Right renal pelvis (tissue), 4 donors: ENCODE measurements at regions not wholly inside any gene's neighbourhood (a gene's known extent, or its start where the extent isn't known, plus 50 kb on each side); places are given as distances from the start of the nearest gene placed in this dataset.

Experiments used
- DNase-seq, 4 donors: peaks; one replicate each; pipeline ENCODE4 v3.0.0-alpha.2; 2013; ENCODE audit warnings: low read depth in 4 of 4, low spot score in 3 of 4, missing footprints in 1 of 4

DNA sequence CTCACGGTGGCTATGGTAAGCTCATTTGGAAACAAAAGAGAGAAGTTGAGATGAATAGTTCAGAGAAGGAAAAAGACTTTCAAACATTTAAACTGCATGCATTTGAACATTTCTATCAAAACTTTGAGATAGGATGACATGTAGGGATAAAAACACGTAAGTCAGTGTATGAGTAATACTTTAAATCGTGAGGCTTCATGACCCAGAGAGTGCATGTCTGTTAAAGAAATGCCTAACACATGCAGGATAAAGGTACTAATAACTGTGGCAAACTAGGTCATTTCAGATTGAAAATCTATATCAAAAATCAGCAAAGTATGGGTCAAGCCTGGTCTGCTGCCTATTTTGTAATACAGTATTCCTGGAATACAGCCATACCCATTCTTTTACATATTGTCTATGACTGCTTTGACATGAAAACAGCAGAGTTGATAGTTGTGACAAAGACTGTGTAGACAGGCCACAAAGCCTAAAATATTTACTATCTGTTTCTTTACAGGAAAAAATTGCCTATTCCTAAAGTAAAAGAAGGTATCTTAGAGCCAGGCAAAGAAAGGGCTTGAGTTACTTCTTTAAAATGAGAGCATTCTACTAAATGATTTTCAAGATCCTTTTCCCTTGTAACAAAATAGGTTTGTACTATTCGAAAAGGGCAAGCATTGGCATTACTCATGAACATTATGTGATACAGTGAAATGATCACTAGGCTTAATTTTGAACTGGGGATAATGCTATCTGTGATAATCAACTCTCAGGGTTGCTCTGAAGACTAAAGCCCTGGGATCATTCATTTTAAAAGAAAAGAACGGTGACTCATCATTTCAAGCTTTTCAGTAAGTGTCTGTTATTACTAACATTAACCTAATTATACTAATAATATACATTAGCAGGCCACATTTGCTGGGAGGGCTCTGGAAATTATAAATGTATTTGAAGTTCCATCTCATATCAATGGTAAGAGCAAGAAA lies 185.9 kb downstream of the CRPPA start:
- DNase-seq: no peak

GRCh38 chr7:16234493-16235146 lies 186.7 kb downstream of the CRPPA start:
- no peak for DNase-seq

DNA sequence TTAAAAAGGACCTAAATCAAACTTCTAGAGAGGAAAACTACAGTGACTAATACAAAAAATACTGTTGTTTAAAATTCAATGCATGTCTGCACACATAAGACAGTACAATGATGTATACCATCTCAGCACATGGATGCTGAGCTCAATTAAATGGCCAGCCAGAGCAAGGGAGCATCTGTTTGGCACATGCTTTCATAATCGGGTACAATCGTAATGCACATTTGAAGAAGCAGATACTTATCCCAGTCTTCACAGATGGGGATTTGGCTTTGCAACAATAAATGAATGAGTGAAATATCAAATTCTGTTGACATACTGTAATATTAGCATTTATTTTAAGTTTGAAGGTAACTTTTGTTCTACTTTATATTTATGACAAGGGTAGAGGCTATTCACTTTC lies 187.8 kb downstream of the CRPPA start:
- DNase-seq: no peak

DNA sequence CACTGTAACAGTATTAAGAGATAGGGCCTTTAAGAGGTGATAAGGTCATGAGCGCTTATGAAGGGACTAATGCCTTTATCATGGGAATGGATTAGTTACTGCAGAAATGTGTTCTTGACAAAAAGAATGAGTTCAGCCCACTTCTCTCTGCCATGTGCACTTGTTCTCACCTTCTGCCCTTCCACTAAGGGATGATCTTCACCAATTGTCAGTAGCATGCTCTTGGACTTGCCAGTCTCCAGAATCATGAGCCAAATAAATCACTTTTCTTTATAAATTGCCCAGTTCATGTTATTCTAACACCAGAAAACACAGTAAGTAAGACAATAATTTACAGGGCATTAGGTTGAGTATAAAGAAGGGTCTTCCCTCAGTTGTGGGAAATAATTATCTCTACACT lies 189.1 kb downstream of the CRPPA start:
- DNase-seq: no peak

GRCh38 chr7:16223963-16224707 lies 197.2 kb downstream of the CRPPA start:
- no peak for DNase-seq

DNA sequence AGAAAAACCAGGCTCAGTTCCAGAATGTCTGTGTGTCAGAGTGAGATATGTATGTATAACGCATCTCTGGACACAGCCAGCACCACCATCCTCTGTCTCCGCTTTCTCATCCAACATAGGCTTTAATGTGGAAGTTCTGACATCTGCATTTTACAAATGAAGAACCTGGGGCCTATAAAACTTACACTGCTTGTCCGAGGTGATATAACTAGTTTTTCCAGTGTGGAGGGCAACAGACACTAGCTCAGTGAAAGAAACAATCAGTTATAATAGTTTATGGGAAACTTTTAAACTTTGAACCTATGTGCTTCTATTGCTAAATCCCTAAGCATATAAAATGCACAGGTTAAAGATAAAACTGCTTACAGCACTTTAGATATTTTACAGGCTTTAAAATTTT lies 208.7 kb downstream of the CRPPA start:
- no peak for DNase-seq

DNA sequence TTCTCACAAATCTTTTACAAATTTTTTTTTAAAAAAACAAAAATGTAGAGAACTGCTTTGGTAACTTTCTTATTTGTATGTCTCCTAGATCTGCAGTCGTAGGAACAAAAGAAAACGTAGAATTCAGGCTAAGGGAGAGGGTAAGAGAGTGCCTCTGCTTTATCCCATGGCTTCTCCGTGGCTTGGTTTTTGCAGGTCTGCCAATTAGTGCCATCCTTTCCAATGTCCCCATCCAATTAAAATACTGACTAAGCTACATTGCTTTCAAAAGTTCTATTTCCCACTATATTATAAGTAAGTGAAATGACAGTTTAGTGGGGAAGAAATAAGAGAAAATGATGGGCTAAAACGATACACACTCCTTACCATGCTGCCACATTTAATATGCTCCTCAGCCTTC lies 209.3 kb downstream of the CRPPA start:
- no peak for DNase-seq

- DNase-seq: no peak
Measured at GRCh38 chr7:16211402-16211925, 209.9 kb downstream of the CRPPA start.

DNA sequence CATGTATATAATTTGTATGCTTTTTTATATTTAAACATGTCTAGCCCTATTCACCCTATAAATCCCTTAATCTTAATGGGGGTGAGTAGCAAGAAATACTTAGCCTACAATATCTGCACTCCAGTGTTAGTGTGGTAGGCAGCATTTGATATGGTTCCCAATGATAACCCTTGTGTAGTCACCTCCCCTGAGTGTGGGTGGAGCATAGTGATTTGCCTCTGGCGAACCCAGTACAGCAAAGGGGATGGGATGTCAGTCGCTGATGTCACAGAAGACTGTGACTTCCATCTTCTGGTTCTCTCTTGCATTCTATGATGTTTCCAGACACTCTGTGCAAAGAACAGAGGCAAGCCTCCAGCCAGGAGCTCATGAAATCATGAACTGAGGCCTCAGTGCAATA lies 211.2 kb downstream of the CRPPA start:
- DNase-seq: no peak

DNA sequence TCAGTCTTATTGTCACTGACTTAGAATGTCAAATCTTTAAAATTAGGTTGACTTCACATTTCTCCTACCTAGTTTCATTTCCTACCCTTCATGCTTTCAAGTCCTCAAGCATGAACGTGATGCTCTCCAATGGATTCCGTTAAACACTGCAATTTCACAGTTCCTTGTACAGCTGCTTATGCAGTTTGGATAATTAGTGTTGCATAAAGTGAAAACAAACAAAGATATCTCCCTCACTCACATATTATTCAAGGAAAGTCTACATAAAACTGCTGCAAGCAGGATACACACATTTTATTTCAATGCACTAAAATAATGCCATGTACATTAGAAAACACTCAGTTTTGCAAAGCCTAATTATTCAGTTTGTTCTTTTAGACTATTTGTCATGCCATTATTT lies 214.0 kb downstream of the CRPPA start:
- no peak for DNase-seq

DNA sequence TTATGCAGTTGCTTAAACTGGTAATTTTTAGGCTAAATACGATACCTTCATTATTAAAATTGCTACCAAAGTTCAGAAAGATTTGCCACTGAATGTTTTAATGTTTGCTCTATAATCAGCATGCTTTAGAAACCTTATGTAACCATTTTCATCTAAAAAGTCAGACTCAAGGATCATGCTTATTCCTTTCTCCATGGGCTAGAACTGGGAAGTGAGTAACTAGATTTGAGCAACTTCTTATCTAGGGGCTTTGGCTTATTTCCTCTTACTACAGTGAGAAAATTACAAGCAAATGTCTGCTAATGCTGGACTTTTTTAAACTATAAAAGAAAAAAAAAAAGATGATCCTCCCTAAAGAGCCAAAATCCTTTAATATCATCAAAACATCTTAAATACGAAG lies 215.9 kb downstream of the CRPPA start:
- DNase-seq: no peak

- DNase-seq: no peak
Measured at GRCh38 chr7:16204953-16205352, 216.4 kb downstream of the CRPPA start.

GRCh38 chr7:16203065-16203464 lies 218.3 kb downstream of the CRPPA start:
- no peak for DNase-seq

DNA sequence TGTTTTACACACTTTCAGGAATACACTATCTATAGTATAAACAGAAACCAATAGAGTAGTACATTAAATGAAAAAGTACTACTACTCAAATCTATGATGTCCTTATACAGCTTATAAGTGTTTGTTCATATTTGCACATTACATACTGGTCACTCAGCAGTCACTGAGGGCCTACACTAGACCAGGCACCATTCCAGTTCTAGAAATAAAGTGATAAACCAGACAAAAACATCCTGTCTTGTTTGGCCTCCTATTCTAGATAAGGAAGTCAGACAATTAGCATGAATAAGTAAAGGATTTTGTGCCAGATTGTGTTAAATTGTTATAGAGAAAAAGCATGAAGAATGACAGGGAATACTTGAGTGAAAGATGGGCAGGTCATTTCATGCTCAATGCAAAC lies 219.0 kb downstream of the CRPPA start:
- DNase-seq: no peak

DNA sequence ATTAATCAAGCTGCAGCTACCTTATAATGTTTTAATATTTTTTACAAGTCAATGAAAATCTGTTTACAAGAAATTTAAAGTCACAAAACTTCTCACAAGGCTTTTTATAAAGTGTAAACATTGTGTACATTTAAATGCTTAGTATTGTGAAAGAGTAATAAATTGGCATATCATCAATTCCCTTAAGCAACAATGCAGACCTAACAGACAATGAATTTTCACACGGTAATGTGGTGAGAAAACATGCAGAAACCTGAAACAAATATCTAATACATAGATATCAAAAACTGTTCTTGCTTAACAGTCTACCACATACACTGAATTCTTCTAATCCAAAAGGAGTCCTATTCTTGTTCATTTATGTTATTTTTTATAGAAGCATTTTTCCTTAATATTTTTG lies 220.7 kb downstream of the CRPPA start:
- DNase-seq: no peak

GRCh38 chr7:16193631-16194030 lies 227.7 kb downstream of the CRPPA start:
- DNase-seq: no peak

DNA sequence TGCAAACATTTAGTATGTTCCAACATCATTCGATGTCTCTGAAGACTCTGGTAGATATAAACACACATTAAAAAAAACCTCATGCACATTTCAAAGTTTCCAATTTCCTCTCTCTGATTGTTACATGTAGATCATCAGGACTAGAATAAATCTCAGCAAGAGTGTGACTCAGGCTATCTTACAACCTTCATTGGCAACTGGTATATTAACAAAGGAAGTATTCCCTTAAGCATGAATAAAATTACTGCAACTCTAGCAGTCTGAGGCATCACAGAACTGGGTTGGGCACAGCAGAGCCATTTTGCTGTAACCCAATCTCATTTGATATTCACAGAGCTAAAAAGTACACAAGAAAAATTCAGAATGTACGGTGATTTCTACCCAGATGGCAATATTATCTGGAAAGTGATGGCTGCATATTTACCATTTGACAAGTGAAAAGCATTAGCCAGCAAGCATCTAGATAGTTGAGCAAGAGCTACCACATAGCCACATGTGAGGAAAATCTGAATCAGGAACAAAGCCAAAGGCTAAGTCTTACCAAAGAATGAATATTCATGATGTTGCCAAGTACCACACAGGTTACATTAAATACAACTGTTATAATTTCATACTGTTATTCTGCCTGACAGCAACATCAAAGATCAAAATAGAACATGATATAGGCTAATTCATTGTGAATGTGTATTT lies 232.2 kb downstream of the CRPPA start:
- no peak for DNase-seq

DNA sequence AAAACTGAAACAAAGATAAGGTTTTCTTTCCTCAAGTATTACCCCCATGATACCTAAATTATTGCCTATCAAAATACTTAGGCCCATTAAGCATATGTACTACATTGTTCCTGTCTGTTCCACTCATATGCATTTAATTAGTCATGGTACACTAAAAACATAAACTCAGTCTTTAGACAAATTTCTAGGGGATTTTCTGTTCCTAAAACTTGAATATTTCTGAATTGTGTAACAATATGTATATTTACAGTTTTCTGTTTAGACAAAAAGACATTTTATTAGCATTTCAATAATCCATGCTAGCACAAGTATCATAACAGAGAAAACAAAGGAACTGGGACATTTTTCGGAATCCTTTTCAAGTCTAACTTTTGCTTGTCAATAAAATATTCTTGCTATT lies 234.2 kb downstream of the CRPPA start:
- DNase-seq: no peak

DNA sequence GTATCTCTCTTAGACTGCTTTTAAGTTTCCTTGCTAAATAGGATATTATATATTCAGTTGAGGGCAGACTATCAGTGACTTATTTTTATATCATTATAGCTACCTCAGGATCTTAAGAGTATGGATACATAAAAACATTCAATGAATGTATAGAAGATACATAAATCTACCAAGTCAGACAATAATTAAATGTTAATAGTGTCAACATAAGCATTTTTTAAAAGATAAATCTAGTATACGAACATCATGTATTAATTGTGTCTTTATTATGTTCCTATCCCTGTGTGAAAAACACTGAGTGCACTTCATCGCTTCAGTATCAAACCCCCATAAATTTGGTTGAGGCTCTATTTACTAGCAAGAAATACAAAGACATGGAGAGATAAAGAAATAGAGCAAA lies 242.8 kb downstream of the CRPPA start:
- no peak for DNase-seq

DNA sequence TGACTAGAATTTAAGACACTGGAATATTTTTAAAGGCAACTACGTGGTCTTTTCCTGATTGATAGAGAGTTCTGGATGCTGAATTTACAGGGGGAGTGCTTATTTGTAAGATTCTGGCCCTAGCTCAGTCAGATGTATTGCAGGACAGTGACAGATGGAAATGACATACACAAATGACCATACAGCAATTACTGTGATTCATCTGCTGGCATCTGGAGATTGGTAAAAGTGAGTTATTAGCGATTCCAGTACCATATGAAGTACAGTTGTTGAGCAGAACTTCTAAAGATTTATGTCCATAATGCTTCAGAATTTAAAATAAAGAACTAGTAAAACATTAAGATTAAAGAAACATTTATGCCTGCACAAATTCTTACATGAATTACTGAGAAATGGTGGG lies 243.2 kb downstream of the CRPPA start:
- DNase-seq: no peak

DNA sequence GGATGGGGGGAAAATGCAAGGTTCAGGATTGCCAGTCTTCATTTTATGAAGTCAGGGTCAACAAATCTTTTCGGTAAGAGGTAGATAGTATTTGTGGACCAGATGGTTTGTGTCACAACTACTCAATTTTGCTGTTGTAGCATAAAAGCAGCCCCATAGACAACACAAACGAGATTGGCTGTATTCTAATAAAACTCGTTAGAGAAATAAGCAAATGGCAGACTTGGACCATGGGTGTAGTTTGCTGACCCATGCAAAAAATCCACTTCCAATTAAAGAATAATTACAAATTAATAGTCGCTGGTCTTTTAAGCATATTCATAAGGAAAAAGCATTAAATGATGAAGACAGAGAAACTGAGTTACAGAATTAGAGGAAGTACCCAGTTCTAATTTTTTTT lies 247.1 kb downstream of the CRPPA start:
- DNase-seq: no peak
